Osteocyte (in vitro differentiated cells): ENCODE measurements at regions not wholly inside any gene's neighbourhood (a gene's known extent, or its start where the extent isn't known, plus 50 kb on each side); places are given as distances from the start of the nearest gene placed in this dataset.

Source experiments
- DNase-seq: peaks from one replicate; pipeline ENCODE4 v3.0.0; 2021; ENCODE audit warnings: mixed read lengths; ENCODE audit not compliant: unreplicated experiment; ENCODE audit errors: extremely low spot score
- H3K27ac Mint-ChIP-seq: one replicate; pipeline ENCODE4 v1.8.0; 2021; ENCODE audit warnings: mild to moderate bottlenecking, mixed read lengths; ENCODE audit not compliant: unreplicated experiment
- H3K27me3 Mint-ChIP-seq: one replicate; pipeline ENCODE4 v1.8.0; 2021; ENCODE audit warnings: mixed read lengths; ENCODE audit not compliant: unreplicated experiment
- H3K36me3 Mint-ChIP-seq: one replicate; pipeline ENCODE4 v1.8.0; 2021; ENCODE audit warnings: mixed read lengths; ENCODE audit not compliant: unreplicated experiment
- H3K4me1 Mint-ChIP-seq: one replicate; pipeline ENCODE4 v1.8.0; 2021; ENCODE audit warnings: mixed read lengths; ENCODE audit not compliant: unreplicated experiment
- H3K4me3 Mint-ChIP-seq: one replicate; pipeline ENCODE4 v1.8.0; 2021; ENCODE audit warnings: mild to moderate bottlenecking, moderate library complexity, mixed read lengths; ENCODE audit not compliant: unreplicated experiment
- H3K9me3 Mint-ChIP-seq: one replicate; pipeline ENCODE4 v1.8.0; 2021; ENCODE audit warnings: mixed read lengths; ENCODE audit not compliant: unreplicated experiment
- TF ChIP-seq, protein P1 (sequence below): fragments of 200-600 bp; sonication (generic); IDR thresholded peaks from 2 replicates; pipeline ENCODE4 v1.5.0; 2021; ENCODE audit warnings: antibody characterized with exemption, mild to moderate bottlenecking, moderate library complexity

DNA sequence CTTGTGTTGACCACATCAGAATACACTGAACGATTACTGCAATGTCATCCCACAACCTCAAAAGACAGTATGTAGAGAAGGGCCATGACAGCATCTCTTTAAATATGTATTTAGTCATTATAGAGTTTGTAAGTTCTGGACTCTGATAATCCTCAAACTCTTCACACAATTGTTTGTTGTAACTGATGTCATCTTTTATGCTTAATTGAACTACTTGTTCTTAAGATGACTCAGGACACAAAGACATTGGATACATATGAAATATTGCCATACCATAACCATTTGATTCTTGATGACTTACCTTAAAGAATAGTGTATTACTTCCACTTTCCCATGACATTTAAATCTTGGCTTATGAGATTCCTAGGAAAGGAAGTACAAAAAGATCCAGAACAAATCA, 347.6 kb downstream of the KLF5 start:
- H3K4me3 Mint-ChIP-seq, result no peak overlapping the region
- TF ChIP-seq, protein P1, sequence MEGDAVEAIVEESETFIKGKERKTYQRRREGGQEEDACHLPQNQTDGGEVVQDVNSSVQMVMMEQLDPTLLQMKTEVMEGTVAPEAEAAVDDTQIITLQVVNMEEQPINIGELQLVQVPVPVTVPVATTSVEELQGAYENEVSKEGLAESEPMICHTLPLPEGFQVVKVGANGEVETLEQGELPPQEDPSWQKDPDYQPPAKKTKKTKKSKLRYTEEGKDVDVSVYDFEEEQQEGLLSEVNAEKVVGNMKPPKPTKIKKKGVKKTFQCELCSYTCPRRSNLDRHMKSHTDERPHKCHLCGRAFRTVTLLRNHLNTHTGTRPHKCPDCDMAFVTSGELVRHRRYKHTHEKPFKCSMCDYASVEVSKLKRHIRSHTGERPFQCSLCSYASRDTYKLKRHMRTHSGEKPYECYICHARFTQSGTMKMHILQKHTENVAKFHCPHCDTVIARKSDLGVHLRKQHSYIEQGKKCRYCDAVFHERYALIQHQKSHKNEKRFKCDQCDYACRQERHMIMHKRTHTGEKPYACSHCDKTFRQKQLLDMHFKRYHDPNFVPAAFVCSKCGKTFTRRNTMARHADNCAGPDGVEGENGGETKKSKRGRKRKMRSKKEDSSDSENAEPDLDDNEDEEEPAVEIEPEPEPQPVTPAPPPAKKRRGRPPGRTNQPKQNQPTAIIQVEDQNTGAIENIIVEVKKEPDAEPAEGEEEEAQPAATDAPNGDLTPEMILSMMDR, result no peak
- H3K9me3 Mint-ChIP-seq, result no peaks in the 10 kb centered on the region
- H3K4me1 Mint-ChIP-seq, result no peaks in the 10 kb centered on the region
- DNase-seq, result no peak
- no peaks in the 10 kb centered on the region for H3K36me3 Mint-ChIP-seq
- H3K27ac Mint-ChIP-seq, result no peak overlapping the region
- H3K27me3 Mint-ChIP-seq, result no peaks in the 10 kb centered on the region

DNA sequence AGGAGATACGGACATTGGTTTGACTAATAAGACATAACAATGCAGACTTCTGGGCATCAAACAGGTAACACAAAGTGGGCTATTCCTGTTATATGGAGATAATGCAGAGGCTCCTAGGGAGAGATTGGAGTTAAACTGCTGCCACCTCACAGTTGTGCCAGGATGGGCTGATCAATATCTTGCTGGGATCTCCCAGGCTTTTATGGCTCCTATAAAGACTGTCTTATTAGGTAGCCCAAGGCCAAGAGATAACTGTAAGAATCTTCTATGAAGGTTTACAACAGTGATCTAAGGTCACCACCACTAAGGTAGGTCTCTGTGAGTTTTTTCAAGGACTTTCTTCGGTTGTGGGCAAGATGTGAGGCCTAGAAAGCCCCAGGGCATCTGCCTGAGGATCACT, 345.8 kb downstream of the KLF5 start:
- no peak overlapping the region for H3K27ac Mint-ChIP-seq
- TF ChIP-seq, protein P1, result no peak
- no peak overlapping the region for H3K4me3 Mint-ChIP-seq
- H3K36me3 Mint-ChIP-seq, result no peaks in the 10 kb centered on the region
- no peak for DNase-seq
- no peaks in the 10 kb centered on the region for H3K9me3 Mint-ChIP-seq
- no peaks in the 10 kb centered on the region for H3K4me1 Mint-ChIP-seq
- no peaks in the 10 kb centered on the region for H3K27me3 Mint-ChIP-seq

DNA sequence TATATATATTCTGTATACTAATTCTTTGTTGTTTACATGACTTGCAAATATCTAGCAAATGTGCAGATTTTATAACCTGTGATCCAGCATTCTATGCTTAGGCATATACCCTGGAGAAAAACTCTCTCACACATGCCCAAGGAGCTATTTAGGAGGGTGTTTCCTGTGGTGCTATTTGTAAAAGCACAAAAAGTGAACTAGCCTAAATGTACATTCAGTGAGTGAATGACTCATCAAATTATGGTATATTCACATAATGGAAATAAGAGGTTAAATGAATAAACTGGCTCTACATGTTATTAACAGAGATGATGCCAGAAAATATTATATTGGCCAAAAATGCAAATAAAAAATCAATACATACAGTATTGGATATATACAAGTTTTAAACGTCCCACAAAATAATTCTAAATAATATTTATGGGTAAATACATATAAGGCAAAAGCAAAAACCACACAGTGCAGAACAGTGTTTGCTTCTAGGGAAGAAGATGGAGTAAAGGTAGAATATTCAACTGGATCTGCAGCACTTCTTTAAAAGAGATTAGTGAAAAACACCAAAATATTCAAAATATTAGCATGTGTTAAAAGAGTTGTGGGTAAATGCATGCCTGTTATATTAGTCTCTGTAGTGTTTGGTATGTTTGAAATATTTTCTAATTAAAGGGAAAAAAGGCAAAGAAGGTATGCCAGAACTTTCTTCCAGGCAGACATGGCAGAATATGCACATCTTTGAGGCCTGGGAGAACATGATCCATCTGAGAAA, 344.7 kb downstream of the KLF5 start:
- H3K4me1 Mint-ChIP-seq, result no peaks in the 10 kb centered on the region
- H3K27ac Mint-ChIP-seq, result no peak overlapping the region
- H3K36me3 Mint-ChIP-seq, result no peaks in the 10 kb centered on the region
- H3K4me3 Mint-ChIP-seq, result no peak overlapping the region
- peaks cover 3% of the 10 kb centered on the region for H3K27me3 Mint-ChIP-seq
- no peaks in the 10 kb centered on the region for H3K9me3 Mint-ChIP-seq
- TF ChIP-seq, protein P1, result no peak
- DNase-seq, result no peak

DNA sequence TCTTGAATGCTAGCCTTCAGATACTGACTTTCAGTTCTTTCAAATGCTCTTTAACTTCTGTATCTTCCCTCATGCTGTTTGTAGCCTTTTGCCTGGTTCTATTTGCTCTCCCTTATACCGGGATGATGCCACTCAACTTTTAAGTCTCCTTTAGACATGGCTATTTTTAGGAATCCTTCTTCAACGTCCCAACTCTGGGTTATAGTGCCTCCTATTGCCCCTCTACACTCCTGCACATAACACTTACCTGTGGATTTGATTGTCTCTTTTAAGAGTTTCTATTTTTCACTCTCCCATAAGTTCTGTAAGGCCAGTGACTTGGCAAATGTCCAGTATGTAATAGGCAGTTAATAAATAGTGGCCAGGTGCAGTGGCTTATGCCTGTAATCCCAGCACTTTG, 343.0 kb downstream of the KLF5 start:
- Mint-ChIP-seq H3K36me3 (no peaks in the 10 kb centered on the region), H3K27me3 (peaks cover 7% of the 10 kb centered on the region), H3K4me3 (no peak overlapping the region), H3K4me1 (no peaks in the 10 kb centered on the region), H3K9me3 (no peaks in the 10 kb centered on the region), H3K27ac (no peak overlapping the region)
- DNase-seq, result no peak
- TF ChIP-seq, protein P1, result no peak

DNA sequence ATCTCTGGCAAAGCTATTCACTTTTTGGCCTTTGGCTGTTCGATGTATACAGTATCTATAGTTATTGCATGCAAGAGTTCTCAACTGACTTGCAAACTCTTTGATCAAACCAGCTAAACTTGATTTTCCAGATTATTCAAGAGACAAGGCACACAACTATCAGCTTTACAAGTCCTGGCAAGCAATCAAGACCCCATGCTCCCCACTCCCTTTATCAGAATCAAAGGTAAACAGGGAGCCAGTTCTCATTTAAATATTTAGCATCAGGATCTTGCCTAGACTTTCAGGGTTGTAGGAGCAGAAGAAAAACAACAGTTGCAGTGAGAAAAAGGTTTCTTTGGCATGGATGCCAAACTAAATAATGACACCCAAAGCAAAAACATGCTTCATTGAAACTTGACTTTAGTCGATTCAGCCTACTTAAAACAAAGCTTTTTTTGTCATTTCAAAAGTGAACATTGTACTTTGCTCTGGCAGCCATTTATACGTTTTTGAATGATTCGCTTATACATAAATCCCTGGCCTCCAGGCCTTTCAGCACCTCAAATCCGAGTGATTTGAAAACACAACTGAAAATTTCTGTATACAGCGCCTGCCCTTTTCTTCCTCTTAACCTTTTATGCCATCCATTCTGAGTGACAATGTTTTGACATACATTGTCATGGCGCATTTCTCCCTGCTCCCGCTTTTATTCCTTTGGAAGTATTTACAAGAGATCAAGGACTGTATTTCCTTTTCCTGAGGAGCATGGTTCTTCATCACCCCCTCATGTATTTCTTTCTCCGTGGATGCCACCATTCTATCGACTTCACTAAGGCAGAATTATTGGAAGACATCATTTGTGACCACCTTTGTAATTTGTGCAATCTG, 340.8 kb downstream of the KLF5 start:
- Mint-ChIP-seq H3K27me3 (peaks cover 8% of the 10 kb centered on the region), H3K9me3 (no peaks in the 10 kb centered on the region), H3K27ac (no peak overlapping the region), H3K36me3 (no peaks in the 10 kb centered on the region), H3K4me3 (no peak overlapping the region), H3K4me1 (no peaks in the 10 kb centered on the region)
- no peak for DNase-seq
- TF ChIP-seq, protein P1, result no peak
